ENCODE measurements at regions not wholly inside any gene's neighbourhood (a gene's known extent, or its start where the extent isn't known, plus 50 kb on each side); places are given as distances from the start of the nearest gene placed in this dataset.

GRCh38 chr1:69485616-69486015 lies 82.1 kb upstream of the LRRC7 start:
- DNase-seq = no peak

GRCh38 chr1:69491416-69491815 lies 76.3 kb upstream of the LRRC7 start:
- peak; percentile 50 for DNase-seq

GRCh38 chr1:69492286-69492685 lies 75.4 kb upstream of the LRRC7 start:
- DNase-seq = peak; percentile 66

GRCh38 chr1:69494221-69494620 lies 73.5 kb upstream of the LRRC7 start:
- peak; percentile 33 for DNase-seq

- DNase-seq = no peak
Observed at GRCh38 chr1:69497441-69498221, 70.1 kb upstream of the LRRC7 start.

- DNase-seq = no peak
Observed at GRCh38 chr1:69498711-69499110, 69.0 kb upstream of the LRRC7 start.

- no peak for DNase-seq
Observed at GRCh38 chr1:69499203-69499803, 68.4 kb upstream of the LRRC7 start.

- DNase-seq = no peak
Observed at GRCh38 chr1:69502991-69503390, 64.7 kb upstream of the LRRC7 start.

GRCh38 chr1:69504730-69505252 lies 62.9 kb upstream of the LRRC7 start:
- DNase-seq = no peak

- DNase-seq = no peak
Observed at GRCh38 chr1:69506311-69506710, 61.4 kb upstream of the LRRC7 start.

GRCh38 chr1:69506721-69507120 lies 61.0 kb upstream of the LRRC7 start:
- DNase-seq = no peak

GRCh38 chr1:69510026-69510425 lies 57.7 kb upstream of the LRRC7 start:
- DNase-seq = no peak

- DNase-seq = peak; percentile 50
Observed at GRCh38 chr1:69511426-69512192, 56.1 kb upstream of the LRRC7 start.

GRCh38 chr1:69513601-69514000 lies 54.1 kb upstream of the LRRC7 start:
- peak; percentile 76 for DNase-seq

All from fibroblast of skin of right biceps (primary cell).